GM12878 (cell line): ENCODE measurements at regions not wholly inside any gene's neighbourhood (a gene's known extent, or its start where the extent isn't known, plus 50 kb on each side); places are given as distances from the start of the nearest gene placed in this dataset.

Source experiments
- E2F4 ChIP-seq: IDR thresholded peaks from 2 replicates; pipeline ENCODE4 v1.6.1; 2012; ENCODE audit warnings: low read depth, low read length, improper control_type of control experiment
- EP300 ChIP-seq, 2 experiments: fragments of 150-350 bp in 1 of 2; IDR thresholded peaks; 2 replicates each; pipeline ENCODE4 v1.6.1; 2011 to 2012; ENCODE audit warnings: low read depth in 2 of 2, low read length in 2 of 2, borderline replicate concordance in 1 of 2, improper control_type of control experiment in 1 of 2, inconsistent platforms in 1 of 2; ENCODE audit not compliant: control insufficient read depth in 1 of 2
- FOXK2 ChIP-seq: fragments of 450-650 bp; IDR thresholded peaks from 2 replicates; pipeline ENCODE4 v1.6.1; 2017; ENCODE audit warnings: mild to moderate bottlenecking, moderate library complexity
- GABPA ChIP-seq: IDR thresholded peaks from 2 replicates; pipeline ENCODE4 v1.6.1; 2014; ENCODE audit warnings: antibody characterized with exemption, low read depth, mild to moderate bottlenecking, inconsistent platforms
- HDGF ChIP-seq: fragments of 450-650 bp; IDR thresholded peaks from 2 replicates; pipeline ENCODE4 v1.6.1; 2016; ENCODE audit warnings: antibody characterized with exemption
- LARP7 ChIP-seq: fragments of 450-650 bp; IDR thresholded peaks from 2 replicates; pipeline ENCODE4 v1.6.1; 2017; ENCODE audit warnings: mild to moderate bottlenecking
- NR2C1 ChIP-seq: fragments of 450-650 bp; IDR thresholded peaks from 2 replicates; pipeline ENCODE4 v1.6.1; 2017; ENCODE audit warnings: antibody characterized with exemption, mild to moderate bottlenecking, moderate library complexity
- SPI1 ChIP-seq: IDR thresholded peaks from 2 replicates; pipeline ENCODE4 v1.6.1; 2011; ENCODE audit warnings: low read depth, mild to moderate bottlenecking, low read length, moderate library complexity, borderline replicate concordance; ENCODE audit not compliant: insufficient read depth
- TBL1XR1 ChIP-seq: IDR thresholded peaks from 2 replicates; pipeline ENCODE4 v1.6.1; 2012; ENCODE audit warnings: low read depth, low read length, improper control_type of control experiment
- TCF3 ChIP-seq: IDR thresholded peaks from 2 replicates; pipeline ENCODE4 v1.6.1; 2012; ENCODE audit warnings: low read depth, mild to moderate bottlenecking, low read length, borderline replicate concordance; ENCODE audit not compliant: insufficient read depth
- TF ChIP-seq, protein P1 (sequence below), 3 experiments: IDR thresholded peaks in 2 of 3; conservative IDR thresholded peaks in 1 of 3; 2 replicates each; pipeline ENCODE4 v1.5.1; 2011; ENCODE audit warnings: low read depth in 3 of 3, low read length in 3 of 3, mild to moderate bottlenecking in 3 of 3, control low read depth in 2 of 3, moderate library complexity in 2 of 3, inconsistent platforms in 1 of 3, mixed read lengths in 1 of 3; ENCODE audit not compliant: control insufficient read depth in 2 of 3, insufficient read depth in 1 of 3; ENCODE audit errors: extremely low read depth in 1 of 3
- TF ChIP-seq, protein P2 (sequence below): fragments of 450-650 bp; IDR thresholded peaks from 2 replicates; pipeline ENCODE4 v1.6.1; 2017; ENCODE audit warnings: mild to moderate bottlenecking, moderate library complexity
- TF ChIP-seq, protein P3 (sequence below): IDR thresholded peaks from 2 replicates; pipeline ENCODE4 v1.6.1; 2012; ENCODE audit warnings: mild to moderate bottlenecking, low read depth, low read length

GRCh38 chr22:48898524-48899250 lies 929.0 kb downstream of the BRD1 start (continued):
- TF ChIP-seq, protein P1, sequence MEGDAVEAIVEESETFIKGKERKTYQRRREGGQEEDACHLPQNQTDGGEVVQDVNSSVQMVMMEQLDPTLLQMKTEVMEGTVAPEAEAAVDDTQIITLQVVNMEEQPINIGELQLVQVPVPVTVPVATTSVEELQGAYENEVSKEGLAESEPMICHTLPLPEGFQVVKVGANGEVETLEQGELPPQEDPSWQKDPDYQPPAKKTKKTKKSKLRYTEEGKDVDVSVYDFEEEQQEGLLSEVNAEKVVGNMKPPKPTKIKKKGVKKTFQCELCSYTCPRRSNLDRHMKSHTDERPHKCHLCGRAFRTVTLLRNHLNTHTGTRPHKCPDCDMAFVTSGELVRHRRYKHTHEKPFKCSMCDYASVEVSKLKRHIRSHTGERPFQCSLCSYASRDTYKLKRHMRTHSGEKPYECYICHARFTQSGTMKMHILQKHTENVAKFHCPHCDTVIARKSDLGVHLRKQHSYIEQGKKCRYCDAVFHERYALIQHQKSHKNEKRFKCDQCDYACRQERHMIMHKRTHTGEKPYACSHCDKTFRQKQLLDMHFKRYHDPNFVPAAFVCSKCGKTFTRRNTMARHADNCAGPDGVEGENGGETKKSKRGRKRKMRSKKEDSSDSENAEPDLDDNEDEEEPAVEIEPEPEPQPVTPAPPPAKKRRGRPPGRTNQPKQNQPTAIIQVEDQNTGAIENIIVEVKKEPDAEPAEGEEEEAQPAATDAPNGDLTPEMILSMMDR (IDR thresholded peaks at IDR 0.05 in 2 of 3, conservative IDR thresholded peaks at IDR 0.05 in 1 of 3; ENCODE audit: control insufficient read depth in 2 of 3, extremely low read depth in 1 of 3, insufficient read depth in 1 of 3, low read depth in 3 of 3, low read length in 3 of 3), result no peak
- no peak for TF ChIP-seq LARP7
- TF ChIP-seq TBL1XR1, result no peak
- TF ChIP-seq, protein P2, sequence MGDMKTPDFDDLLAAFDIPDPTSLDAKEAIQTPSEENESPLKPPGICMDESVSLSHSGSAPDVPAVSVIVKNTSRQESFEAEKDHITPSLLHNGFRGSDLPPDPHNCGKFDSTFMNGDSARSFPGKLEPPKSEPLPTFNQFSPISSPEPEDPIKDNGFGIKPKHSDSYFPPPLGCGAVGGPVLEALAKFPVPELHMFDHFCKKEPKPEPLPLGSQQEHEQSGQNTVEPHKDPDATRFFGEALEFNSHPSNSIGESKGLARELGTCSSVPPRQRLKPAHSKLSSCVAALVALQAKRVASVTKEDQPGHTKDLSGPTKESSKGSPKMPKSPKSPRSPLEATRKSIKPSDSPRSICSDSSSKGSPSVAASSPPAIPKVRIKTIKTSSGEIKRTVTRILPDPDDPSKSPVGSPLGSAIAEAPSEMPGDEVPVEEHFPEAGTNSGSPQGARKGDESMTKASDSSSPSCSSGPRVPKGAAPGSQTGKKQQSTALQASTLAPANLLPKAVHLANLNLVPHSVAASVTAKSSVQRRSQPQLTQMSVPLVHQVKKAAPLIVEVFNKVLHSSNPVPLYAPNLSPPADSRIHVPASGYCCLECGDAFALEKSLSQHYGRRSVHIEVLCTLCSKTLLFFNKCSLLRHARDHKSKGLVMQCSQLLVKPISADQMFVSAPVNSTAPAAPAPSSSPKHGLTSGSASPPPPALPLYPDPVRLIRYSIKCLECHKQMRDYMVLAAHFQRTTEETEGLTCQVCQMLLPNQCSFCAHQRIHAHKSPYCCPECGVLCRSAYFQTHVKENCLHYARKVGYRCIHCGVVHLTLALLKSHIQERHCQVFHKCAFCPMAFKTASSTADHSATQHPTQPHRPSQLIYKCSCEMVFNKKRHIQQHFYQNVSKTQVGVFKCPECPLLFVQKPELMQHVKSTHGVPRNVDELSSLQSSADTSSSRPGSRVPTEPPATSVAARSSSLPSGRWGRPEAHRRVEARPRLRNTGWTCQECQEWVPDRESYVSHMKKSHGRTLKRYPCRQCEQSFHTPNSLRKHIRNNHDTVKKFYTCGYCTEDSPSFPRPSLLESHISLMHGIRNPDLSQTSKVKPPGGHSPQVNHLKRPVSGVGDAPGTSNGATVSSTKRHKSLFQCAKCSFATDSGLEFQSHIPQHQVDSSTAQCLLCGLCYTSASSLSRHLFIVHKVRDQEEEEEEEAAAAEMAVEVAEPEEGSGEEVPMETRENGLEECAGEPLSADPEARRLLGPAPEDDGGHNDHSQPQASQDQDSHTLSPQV, result no peak
- no peak for TF ChIP-seq TCF3
- no peak for TF ChIP-seq FOXK2
- no peak for TF ChIP-seq GABPA
- no peak for TF ChIP-seq EP300 (IDR thresholded peaks at IDR 0.05; ENCODE audit: borderline replicate concordance in 1 of 2, control insufficient read depth in 1 of 2, low read depth in 2 of 2, low read length in 2 of 2)
- TF ChIP-seq, protein P3, sequence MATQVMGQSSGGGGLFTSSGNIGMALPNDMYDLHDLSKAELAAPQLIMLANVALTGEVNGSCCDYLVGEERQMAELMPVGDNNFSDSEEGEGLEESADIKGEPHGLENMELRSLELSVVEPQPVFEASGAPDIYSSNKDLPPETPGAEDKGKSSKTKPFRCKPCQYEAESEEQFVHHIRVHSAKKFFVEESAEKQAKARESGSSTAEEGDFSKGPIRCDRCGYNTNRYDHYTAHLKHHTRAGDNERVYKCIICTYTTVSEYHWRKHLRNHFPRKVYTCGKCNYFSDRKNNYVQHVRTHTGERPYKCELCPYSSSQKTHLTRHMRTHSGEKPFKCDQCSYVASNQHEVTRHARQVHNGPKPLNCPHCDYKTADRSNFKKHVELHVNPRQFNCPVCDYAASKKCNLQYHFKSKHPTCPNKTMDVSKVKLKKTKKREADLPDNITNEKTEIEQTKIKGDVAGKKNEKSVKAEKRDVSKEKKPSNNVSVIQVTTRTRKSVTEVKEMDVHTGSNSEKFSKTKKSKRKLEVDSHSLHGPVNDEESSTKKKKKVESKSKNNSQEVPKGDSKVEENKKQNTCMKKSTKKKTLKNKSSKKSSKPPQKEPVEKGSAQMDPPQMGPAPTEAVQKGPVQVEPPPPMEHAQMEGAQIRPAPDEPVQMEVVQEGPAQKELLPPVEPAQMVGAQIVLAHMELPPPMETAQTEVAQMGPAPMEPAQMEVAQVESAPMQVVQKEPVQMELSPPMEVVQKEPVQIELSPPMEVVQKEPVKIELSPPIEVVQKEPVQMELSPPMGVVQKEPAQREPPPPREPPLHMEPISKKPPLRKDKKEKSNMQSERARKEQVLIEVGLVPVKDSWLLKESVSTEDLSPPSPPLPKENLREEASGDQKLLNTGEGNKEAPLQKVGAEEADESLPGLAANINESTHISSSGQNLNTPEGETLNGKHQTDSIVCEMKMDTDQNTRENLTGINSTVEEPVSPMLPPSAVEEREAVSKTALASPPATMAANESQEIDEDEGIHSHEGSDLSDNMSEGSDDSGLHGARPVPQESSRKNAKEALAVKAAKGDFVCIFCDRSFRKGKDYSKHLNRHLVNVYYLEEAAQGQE, result no peak
- TF ChIP-seq E2F4, result no peak
- no peak for TF ChIP-seq NR2C1
- TF ChIP-seq HDGF, result no peak
- TF ChIP-seq SPI1, result no peak
